Fibroblast of lung (primary cell): ENCODE measurements at regions not wholly inside any gene's neighbourhood (a gene's known extent, or its start where the extent isn't known, plus 50 kb on each side); places are given as distances from the start of the nearest gene placed in this dataset.

Experiments used
- DNase-seq, 2 donors: peaks; one replicate each; pipeline versions ENCODE4 v3.0.0 to v3.0.0-alpha.2; 2010; ENCODE audit warnings: low read depth in 2 of 2
- H2AFZ ChIP-seq: 2 replicates; pipeline ENCODE4 v1.5.1; 2012; ENCODE audit warnings: low read length, control low read depth, inconsistent platforms
- H3K27ac ChIP-seq: 2 replicates; pipeline ENCODE4 v1.5.1; 2011; ENCODE audit warnings: low read length, control low read depth; ENCODE audit not compliant: insufficient read depth
- H3K27me3 ChIP-seq: 2 replicates; pipeline ENCODE4 v1.5.1; 2011; ENCODE audit warnings: mild to moderate bottlenecking, low read length; ENCODE audit not compliant: control insufficient read depth, insufficient read depth
- H3K36me3 ChIP-seq: 2 replicates; pipeline ENCODE4 v1.5.1; 2011; ENCODE audit warnings: low read length; ENCODE audit not compliant: control insufficient read depth, insufficient read depth
- H3K4me1 ChIP-seq: 2 replicates; pipeline ENCODE4 v1.5.1; 2011; ENCODE audit warnings: low read length; ENCODE audit not compliant: control insufficient read depth, insufficient read depth; ENCODE audit errors: extremely low read depth
- H3K4me2 ChIP-seq: 2 replicates; pipeline ENCODE4 v1.5.1; 2011; ENCODE audit warnings: low read length, control low read depth; ENCODE audit not compliant: insufficient read depth; ENCODE audit errors: extremely low read depth
- H3K4me3 ChIP-seq, 4 experiments: fragments of 200-600 bp in 1 of 4; sonication (generic) in 1 of 4; replicated peaks in 1 of 4; 2 replicates each; pipeline ENCODE4 v1.5.1; 2011 to 2016; ENCODE audit warnings: low read length in 4 of 4, low read depth in 3 of 4, mild to moderate bottlenecking in 3 of 4, control low read depth in 2 of 4, inconsistent platforms in 1 of 4, mixed read lengths in 1 of 4; ENCODE audit not compliant: insufficient read depth in 1 of 4; ENCODE audit errors: control extremely low read depth in 1 of 4
- H3K79me2 ChIP-seq: 2 replicates; pipeline ENCODE4 v1.5.1; 2012; ENCODE audit warnings: mild to moderate bottlenecking, low read length, inconsistent platforms; ENCODE audit not compliant: control insufficient read depth, insufficient read depth
- H3K9ac ChIP-seq: 2 replicates; pipeline ENCODE4 v1.5.1; 2011; ENCODE audit warnings: mild to moderate bottlenecking, low read length, control low read depth; ENCODE audit not compliant: insufficient read depth
- H3K9me3 ChIP-seq: 2 replicates; pipeline ENCODE4 v1.5.1; 2012; ENCODE audit warnings: low read depth, low read length; ENCODE audit not compliant: control insufficient read depth, insufficient read depth
- H4K20me1 ChIP-seq: 2 replicates; pipeline ENCODE4 v1.5.1; 2011; ENCODE audit warnings: low read length; ENCODE audit not compliant: control insufficient read depth, insufficient read depth; ENCODE audit errors: extremely low read depth
- EZH2 ChIP-seq: IDR thresholded peaks from 2 replicates; pipeline ENCODE4 v1.5.1; 2012; ENCODE audit warnings: low read length, control low read depth, mild to moderate bottlenecking; ENCODE audit errors: missing control alignments
- TF ChIP-seq, protein P1 (sequence below), 2 donors: IDR thresholded peaks in 1 of 2; conservative IDR thresholded peaks in 1 of 2; 1 replicate in 1 of 2; 2 replicates in 1 of 2; pipeline ENCODE4 v1.5.1; 2011 to 2012; ENCODE audit warnings: low read length in 2 of 2, control low read depth in 1 of 2, inconsistent platforms in 1 of 2, low read depth in 1 of 2, mild to moderate bottlenecking in 1 of 2

DNA sequence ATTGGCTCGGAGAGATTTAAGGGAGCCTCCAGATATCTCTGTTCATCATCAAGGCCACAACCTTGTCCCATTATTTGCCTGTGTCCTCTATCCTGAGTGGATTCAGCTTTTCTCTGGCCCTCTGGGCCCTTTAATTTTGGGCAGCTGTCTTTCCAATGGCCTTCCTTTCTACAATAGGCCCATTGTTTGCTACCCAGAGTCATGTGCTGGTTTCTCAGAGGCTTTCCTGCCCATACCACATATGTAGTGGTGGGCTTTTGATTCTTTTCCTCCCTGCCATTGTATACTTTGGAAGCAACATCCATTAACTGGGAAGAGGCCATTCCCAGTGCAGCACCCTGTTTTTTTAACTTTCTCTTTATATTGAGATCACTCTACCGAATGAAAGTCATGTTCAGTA lies 233.9 kb upstream of the SGCD start:
- Histone ChIP-seq H2AFZ (no peak overlapping the region), H3K27ac (no peak overlapping the region), H3K9me3 (no peaks in the 10 kb centered on the region), H4K20me1 (no peaks in the 10 kb centered on the region), H3K4me3 (no peak overlapping the region), H3K4me2 (no peak overlapping the region), H3K36me3 (no peaks in the 10 kb centered on the region), H3K9ac (no peak overlapping the region), H3K27me3 (no peaks in the 10 kb centered on the region), H3K4me1 (no peaks in the 10 kb centered on the region), H3K79me2 (no peaks in the 10 kb centered on the region)
- DNase-seq: no peak
- TF ChIP-seq EZH2: no peak
- TF ChIP-seq, protein P1, sequence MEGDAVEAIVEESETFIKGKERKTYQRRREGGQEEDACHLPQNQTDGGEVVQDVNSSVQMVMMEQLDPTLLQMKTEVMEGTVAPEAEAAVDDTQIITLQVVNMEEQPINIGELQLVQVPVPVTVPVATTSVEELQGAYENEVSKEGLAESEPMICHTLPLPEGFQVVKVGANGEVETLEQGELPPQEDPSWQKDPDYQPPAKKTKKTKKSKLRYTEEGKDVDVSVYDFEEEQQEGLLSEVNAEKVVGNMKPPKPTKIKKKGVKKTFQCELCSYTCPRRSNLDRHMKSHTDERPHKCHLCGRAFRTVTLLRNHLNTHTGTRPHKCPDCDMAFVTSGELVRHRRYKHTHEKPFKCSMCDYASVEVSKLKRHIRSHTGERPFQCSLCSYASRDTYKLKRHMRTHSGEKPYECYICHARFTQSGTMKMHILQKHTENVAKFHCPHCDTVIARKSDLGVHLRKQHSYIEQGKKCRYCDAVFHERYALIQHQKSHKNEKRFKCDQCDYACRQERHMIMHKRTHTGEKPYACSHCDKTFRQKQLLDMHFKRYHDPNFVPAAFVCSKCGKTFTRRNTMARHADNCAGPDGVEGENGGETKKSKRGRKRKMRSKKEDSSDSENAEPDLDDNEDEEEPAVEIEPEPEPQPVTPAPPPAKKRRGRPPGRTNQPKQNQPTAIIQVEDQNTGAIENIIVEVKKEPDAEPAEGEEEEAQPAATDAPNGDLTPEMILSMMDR (conservative IDR thresholded peaks at IDR 0.05 in 1 of 2, IDR thresholded peaks at IDR 0.05 in 1 of 2; ENCODE audit: low read depth in 1 of 2, low read length in 2 of 2): no peak

DNA sequence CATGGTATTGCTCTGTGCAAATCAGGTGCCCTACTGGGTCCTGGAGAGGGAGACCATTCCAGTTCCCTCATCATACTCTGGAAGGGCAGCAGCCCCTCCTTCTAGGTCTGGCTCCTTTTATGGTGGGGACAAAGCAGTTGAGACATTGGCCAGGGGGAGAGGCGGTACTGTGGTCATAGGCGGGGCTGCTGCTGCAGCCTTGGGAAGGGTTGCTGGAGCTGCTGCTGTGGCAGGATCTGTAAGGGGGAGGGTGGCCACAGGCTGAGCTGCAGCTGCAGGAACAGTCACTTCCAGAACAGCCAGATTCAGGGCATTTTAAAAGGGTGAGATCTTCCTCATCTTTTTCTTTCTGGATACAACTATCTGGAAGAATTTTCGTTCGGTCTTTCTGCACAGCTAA lies 233.0 kb upstream of the SGCD start:
- DNase-seq: peak in 1 of 2 donors; percentile 52
- no peak overlapping the region for H2AFZ ChIP-seq

DNA sequence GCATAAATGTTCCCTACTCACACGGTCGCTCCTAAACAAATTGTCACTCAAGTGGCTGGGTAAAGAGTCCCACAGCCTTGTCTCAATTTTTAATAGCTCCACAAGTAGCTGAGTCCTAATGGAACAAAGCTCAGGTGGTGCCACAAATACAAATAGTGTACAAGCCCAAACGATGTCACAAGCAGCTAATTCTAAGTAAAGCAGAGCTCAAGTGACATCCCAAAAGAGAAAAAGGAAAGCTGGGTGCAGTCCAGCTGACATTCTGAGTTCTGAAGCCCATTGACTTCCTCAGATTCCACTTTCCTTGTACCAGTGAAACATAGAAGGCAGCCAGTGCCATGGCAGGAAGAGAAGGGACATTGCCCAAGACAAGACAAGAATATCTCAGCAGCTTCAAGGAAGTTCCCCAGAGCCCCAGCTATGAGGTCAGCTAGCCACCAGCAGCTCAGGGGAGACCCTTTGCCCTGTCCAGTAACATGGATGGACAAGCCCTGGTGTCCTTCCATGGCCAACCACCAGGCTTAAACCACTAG lies 231.2 kb upstream of the SGCD start:
- H3K9ac ChIP-seq: no peak overlapping the region
- H3K4me3 ChIP-seq: no peak overlapping the region
- no peak overlapping the region for H3K27ac ChIP-seq
- no peak for DNase-seq
- no peak overlapping the region for H3K4me2 ChIP-seq
- H3K27me3 ChIP-seq: no peaks in the 10 kb centered on the region
- TF ChIP-seq, protein P1 (conservative IDR thresholded peaks at IDR 0.05 in 1 of 2, IDR thresholded peaks at IDR 0.05 in 1 of 2; ENCODE audit: low read depth in 1 of 2, low read length in 2 of 2): no peak
- no peak for TF ChIP-seq EZH2
- H4K20me1 ChIP-seq: no peaks in the 10 kb centered on the region
- H2AFZ ChIP-seq: no peak overlapping the region
- no peaks in the 10 kb centered on the region for H3K79me2 ChIP-seq
- H3K9me3 ChIP-seq: no peaks in the 10 kb centered on the region
- H3K36me3 ChIP-seq: no peaks in the 10 kb centered on the region
- H3K4me1 ChIP-seq: no peaks in the 10 kb centered on the region

More for the DNA sequence above, 233.0 kb upstream of the SGCD start:
- Histone ChIP-seq H4K20me1 (no peaks in the 10 kb centered on the region), H3K9ac (no peak overlapping the region), H3K27me3 (no peaks in the 10 kb centered on the region), H3K9me3 (no peaks in the 10 kb centered on the region), H3K4me3 (no peak overlapping the region), H3K36me3 (no peaks in the 10 kb centered on the region), H3K4me2 (no peak overlapping the region), H3K27ac (no peak overlapping the region), H3K4me1 (no peaks in the 10 kb centered on the region), H3K79me2 (no peaks in the 10 kb centered on the region)
- TF ChIP-seq, protein P1 (conservative IDR thresholded peaks at IDR 0.05 in 1 of 2, IDR thresholded peaks at IDR 0.05 in 1 of 2; ENCODE audit: low read depth in 1 of 2, low read length in 2 of 2): no peak
- TF ChIP-seq EZH2: no peak
